HEK293 (cell line): ENCODE measurements at regions not wholly inside any gene's neighbourhood (a gene's known extent, or its start where the extent isn't known, plus 50 kb on each side); places are given as distances from the start of the nearest gene placed in this dataset.
"Not testable (repeated sequence)": the region's sequence is repeated elsewhere in the genome, so short reads cannot be mapped to it uniquely, and the experiment has no call there.

Experiments used
- CTCF ChIA-PET: fragments of 350-600 bp; formaldehyde crosslinking; extraction: SDS; loops from one replicate; lab custom pipeline; 2021; ENCODE audit warnings: antibody characterized with exemption; lab: Yijun Ruan, JAX
- POLR2A ChIA-PET: fragments of 300-600 bp; formaldehyde crosslinking; extraction: SDS; loops from one replicate; lab custom pipeline; 2020; ENCODE audit warnings: antibody characterized with exemption, inconsistent platforms; lab: Yijun Ruan, JAX
- H3K27ac ChIP-seq: fragments of 200-500 bp; sonication (Bioruptor generic); 2 replicates; pipeline ENCODE4 v1.5.1; 2014; ENCODE audit warnings: low read depth, low read length, control low read depth, inconsistent platforms; ENCODE audit errors: extremely low read depth
- H3K36me3 ChIP-seq, 2 experiments: fragments of 200-500 bp in 1 of 2; sonication (Bioruptor generic) in 1 of 2; 1 replicate in 1 of 2; 2 replicates in 1 of 2; pipeline ENCODE4 v1.5.1; 2014 to 2017; ENCODE audit warnings: inconsistent platforms in 2 of 2, low read length in 2 of 2; ENCODE audit not compliant: control insufficient read depth in 2 of 2, insufficient read depth in 1 of 2
- H3K4me1 ChIP-seq: fragments of 200-500 bp; sonication (Bioruptor generic); 2 replicates; pipeline ENCODE4 v1.5.1; 2014; ENCODE audit warnings: mild to moderate bottlenecking, low read length, inconsistent platforms; ENCODE audit not compliant: control insufficient read depth, insufficient read depth
- H3K4me3 ChIP-seq: 2 replicates; pipeline ENCODE4 v1.5.1; 2011; ENCODE audit warnings: low read depth, mild to moderate bottlenecking, control low read depth, low read length, moderate library complexity
- H3K9me3 ChIP-seq: fragments of 200-500 bp; sonication (Bioruptor generic); 2 replicates; pipeline ENCODE4 v1.5.1; 2014; ENCODE audit warnings: low read depth, low read length, inconsistent platforms; ENCODE audit not compliant: control insufficient read depth, insufficient read depth
- FEZF1 ChIP-seq: fragments of 450-650 bp; formaldehyde crosslinking; IDR thresholded peaks from 2 replicates; pipeline ENCODE4 v1.5.1; 2016; ENCODE audit warnings: missing biosample characterization, missing genetic modification characterization
- GLIS1 ChIP-seq: fragments of 450-650 bp; formaldehyde crosslinking; IDR thresholded peaks from 2 replicates; pipeline ENCODE4 v1.5.1; 2016; ENCODE audit warnings: missing biosample characterization, missing genetic modification characterization
- ZBTB7A ChIP-seq: fragments of 450-650 bp; formaldehyde crosslinking; IDR thresholded peaks from 2 replicates; pipeline ENCODE4 v1.5.1; 2016; ENCODE audit warnings: low read depth, missing biosample characterization, missing genetic modification characterization
- ZFP37 ChIP-seq: fragments of 450-650 bp; formaldehyde crosslinking; IDR thresholded peaks from 2 replicates; pipeline ENCODE4 v1.5.1; 2016; ENCODE audit warnings: missing biosample characterization, missing genetic modification characterization
- ZNF114 ChIP-seq: fragments of 450-650 bp; formaldehyde crosslinking; IDR thresholded peaks from 2 replicates; pipeline ENCODE4 v1.5.0; 2017; ENCODE audit warnings: missing biosample characterization, missing genetic modification characterization
- ZNF157 ChIP-seq: fragments of 450-650 bp; formaldehyde crosslinking; IDR thresholded peaks from 2 replicates; pipeline ENCODE4 v1.5.1; 2016; ENCODE audit warnings: missing biosample characterization, missing genetic modification characterization
- ZNF16 ChIP-seq: fragments of 450-650 bp; formaldehyde crosslinking; IDR thresholded peaks from 2 replicates; pipeline ENCODE4 v1.5.1; 2016; ENCODE audit warnings: low read depth, missing biosample characterization, missing genetic modification characterization
- ZNF174 ChIP-seq: fragments of 450-650 bp; formaldehyde crosslinking; IDR thresholded peaks from 2 replicates; pipeline ENCODE4 v1.5.0; 2017; ENCODE audit warnings: missing biosample characterization, mild to moderate bottlenecking, missing genetic modification characterization
- ZNF19 ChIP-seq: fragments of 450-650 bp; formaldehyde crosslinking; IDR thresholded peaks from 2 replicates; pipeline ENCODE4; 2016; ENCODE audit warnings: missing biosample characterization, missing genetic modification characterization, low read depth
- ZNF23 ChIP-seq: fragments of 450-650 bp; formaldehyde crosslinking; IDR thresholded peaks from 2 replicates; pipeline ENCODE4 v1.5.1; 2016; ENCODE audit warnings: missing biosample characterization, missing genetic modification characterization, borderline replicate concordance
- ZNF335 ChIP-seq: fragments of 450-650 bp; formaldehyde crosslinking; conservative IDR thresholded peaks from 2 replicates; pipeline ENCODE4 v1.5.1; 2016; ENCODE audit warnings: missing biosample characterization, missing genetic modification characterization
- ZNF416 ChIP-seq: fragments of 450-650 bp; formaldehyde crosslinking; IDR thresholded peaks from 2 replicates; pipeline ENCODE4 v1.5.1; 2016; ENCODE audit warnings: missing biosample characterization, missing genetic modification characterization
- ZNF514 ChIP-seq: fragments of 450-650 bp; formaldehyde crosslinking; IDR thresholded peaks from 2 replicates; pipeline ENCODE4 v1.5.1; 2016; ENCODE audit warnings: missing biosample characterization, missing genetic modification characterization
- ZNF530 ChIP-seq: fragments of 450-650 bp; formaldehyde crosslinking; IDR thresholded peaks from 2 replicates; pipeline ENCODE4 v1.5.1; 2016; ENCODE audit warnings: low read depth, missing biosample characterization, missing genetic modification characterization
- ZNF544 ChIP-seq: fragments of 450-650 bp; formaldehyde crosslinking; IDR thresholded peaks from 2 replicates; pipeline ENCODE4 v1.5.0; 2017; ENCODE audit warnings: missing biosample characterization, missing genetic modification characterization
- ZNF548 ChIP-seq: fragments of 450-650 bp; formaldehyde crosslinking; IDR thresholded peaks from 2 replicates; pipeline ENCODE4 v1.5.1; 2016; ENCODE audit warnings: missing biosample characterization, missing genetic modification characterization
- ZNF600 ChIP-seq: fragments of 450-650 bp; formaldehyde crosslinking; IDR thresholded peaks from 2 replicates; pipeline ENCODE4 v1.5.1; 2016; ENCODE audit warnings: missing biosample characterization, missing genetic modification characterization
- ZNF623 ChIP-seq: fragments of 450-650 bp; formaldehyde crosslinking; IDR thresholded peaks from 2 replicates; pipeline ENCODE4 v1.5.1; 2016; ENCODE audit warnings: missing biosample characterization, missing genetic modification characterization
- ZNF768 ChIP-seq: fragments of 450-650 bp; formaldehyde crosslinking; IDR thresholded peaks from 2 replicates; pipeline ENCODE4 v1.5.1; 2018; ENCODE audit warnings: missing biosample characterization, mild to moderate bottlenecking, missing genetic modification characterization
- ZNF776 ChIP-seq: fragments of 450-650 bp; formaldehyde crosslinking; IDR thresholded peaks from 2 replicates; pipeline ENCODE4 v1.5.0; 2017; ENCODE audit warnings: missing biosample characterization, missing genetic modification characterization, borderline replicate concordance
- TF ChIP-seq, protein P1 (sequence below): fragments of 450-650 bp; formaldehyde crosslinking; IDR thresholded peaks from 2 replicates; pipeline ENCODE4 v1.5.1; 2016; ENCODE audit warnings: missing biosample characterization, missing genetic modification characterization
- TF ChIP-seq, protein P2 (sequence below): fragments of 450-650 bp; formaldehyde crosslinking; IDR thresholded peaks from 2 replicates; pipeline ENCODE4 v1.5.1; 2016; ENCODE audit warnings: missing biosample characterization, missing genetic modification characterization, low read depth
- TF ChIP-seq, protein P3 (sequence below): fragments of 450-650 bp; IDR thresholded peaks from 2 replicates; pipeline ENCODE4 v1.5.1; 2018; ENCODE audit warnings: missing biosample characterization, mild to moderate bottlenecking, missing genetic modification characterization

DNA sequence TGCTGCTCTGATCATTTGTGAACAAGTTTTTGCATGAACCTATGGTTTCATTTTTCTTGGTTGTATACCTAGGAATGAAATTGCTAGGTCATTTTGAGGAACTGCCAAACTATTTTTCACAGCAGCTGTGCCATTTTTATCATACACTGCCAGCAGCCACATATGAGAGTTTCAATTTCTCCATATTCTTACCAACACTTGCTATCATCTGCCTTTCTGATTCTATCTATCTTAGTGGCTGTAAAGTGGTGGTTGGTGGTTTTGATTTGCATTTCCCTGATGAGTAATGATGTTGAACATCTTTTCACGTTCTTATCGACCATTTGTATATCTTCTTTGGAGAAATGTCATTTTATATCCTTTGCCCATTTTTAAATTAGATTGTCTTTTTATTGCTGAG, 146.1 kb downstream of the C12orf75 start:
- H3K36me3 ChIP-seq: no peaks in the 10 kb centered on the region
- H3K4me3 ChIP-seq: no peak overlapping the region
- H3K9me3 ChIP-seq: no peaks in the 10 kb centered on the region
- no peak overlapping the region for H3K27ac ChIP-seq
- CTCF ChIA-PET: no interaction called here
- POLR2A ChIA-PET: no interaction called here
- H3K4me1 ChIP-seq: no peaks in the 10 kb centered on the region
- TF ChIP-seq GLIS1 (no peak), ZNF514 (tag by site-specific recombination) (no peak), ZNF114 (tag by site-specific recombination) (no peak), ZNF544 (tag by site-specific recombination) (no peak), ZFP37 (tag by site-specific recombination) (no peak), ZNF776 (tag by site-specific recombination) (no peak)
- TF ChIP-seq, protein P1, sequence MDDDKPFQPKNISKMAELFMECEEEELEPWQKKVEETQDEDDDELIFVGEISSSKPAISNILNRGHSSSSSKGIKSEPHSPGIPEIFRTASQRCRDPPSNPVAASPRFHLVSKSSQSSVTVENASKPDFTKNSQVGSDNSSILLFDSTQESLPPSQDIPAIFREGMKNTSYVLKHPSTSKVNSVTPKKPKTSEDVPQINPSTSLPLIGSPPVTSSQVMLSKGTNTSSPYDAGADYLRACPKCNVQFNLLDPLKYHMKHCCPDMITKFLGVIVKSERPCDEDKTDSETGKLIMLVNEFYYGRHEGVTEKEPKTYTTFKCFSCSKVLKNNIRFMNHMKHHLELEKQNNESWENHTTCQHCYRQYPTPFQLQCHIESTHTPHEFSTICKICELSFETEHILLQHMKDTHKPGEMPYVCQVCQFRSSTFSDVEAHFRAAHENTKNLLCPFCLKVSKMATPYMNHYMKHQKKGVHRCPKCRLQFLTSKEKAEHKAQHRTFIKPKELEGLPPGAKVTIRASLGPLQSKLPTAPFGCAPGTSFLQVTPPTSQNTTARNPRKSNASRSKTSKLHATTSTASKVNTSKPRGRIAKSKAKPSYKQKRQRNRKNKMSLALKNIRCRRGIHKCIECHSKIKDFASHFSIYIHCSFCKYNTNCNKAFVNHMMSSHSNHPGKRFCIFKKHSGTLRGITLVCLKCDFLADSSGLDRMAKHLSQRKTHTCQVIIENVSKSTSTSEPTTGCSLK (tag by site-specific recombination): no peak

DNA sequence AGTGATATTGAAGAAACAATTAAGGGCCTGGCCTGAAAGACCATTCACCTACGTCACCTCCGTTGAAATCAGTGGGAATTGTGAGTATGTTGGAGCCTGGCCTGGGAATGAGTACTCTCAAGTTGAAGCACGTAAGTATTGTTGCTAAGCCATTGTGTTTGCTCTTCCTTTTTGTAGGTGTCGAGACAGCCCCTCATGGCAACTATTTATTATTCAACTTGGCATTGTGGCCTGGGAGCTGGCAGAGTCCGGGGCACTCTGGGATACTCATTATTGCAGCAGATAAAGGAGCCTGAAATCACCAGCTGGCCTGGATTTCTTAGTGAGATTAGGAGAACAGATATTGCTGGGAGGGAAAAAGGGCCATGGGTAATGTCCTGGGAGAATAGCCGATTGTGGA, 147.4 kb downstream of the C12orf75 start:
- ChIA-PET POLR2A (no interaction called here), CTCF (no interaction called here)
- Histone ChIP-seq H3K4me3 (no peak overlapping the region), H3K36me3 (no peaks in the 10 kb centered on the region), H3K4me1 (no peaks in the 10 kb centered on the region), H3K9me3 (no peaks in the 10 kb centered on the region), H3K27ac (no peak overlapping the region)
- no peak for TF ChIP-seq ZNF157 (tag by site-specific recombination)
- no peak for TF ChIP-seq ZNF623 (tag by site-specific recombination)

DNA sequence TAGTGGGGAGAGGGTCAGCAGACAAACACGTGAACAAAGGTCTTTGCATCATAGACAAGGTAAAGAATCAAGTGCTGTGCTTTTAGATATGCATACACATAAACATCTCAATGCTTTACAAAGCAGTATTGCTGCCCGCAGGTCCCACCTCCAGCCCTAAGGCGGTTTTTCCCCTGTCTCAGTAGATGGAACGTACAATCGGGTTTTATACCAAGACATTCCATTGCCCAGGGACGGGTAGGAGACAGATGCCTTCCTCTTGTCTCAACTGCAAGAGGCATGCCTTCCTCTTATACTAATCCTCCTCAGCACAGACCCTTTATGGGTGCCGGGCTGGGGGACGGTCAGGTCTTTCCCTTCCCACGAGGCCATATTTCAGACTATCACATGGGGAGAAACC, 148.3 kb downstream of the C12orf75 start:
- CTCF ChIA-PET, H3K27ac ChIP-seq: not testable (repeated sequence)

DNA sequence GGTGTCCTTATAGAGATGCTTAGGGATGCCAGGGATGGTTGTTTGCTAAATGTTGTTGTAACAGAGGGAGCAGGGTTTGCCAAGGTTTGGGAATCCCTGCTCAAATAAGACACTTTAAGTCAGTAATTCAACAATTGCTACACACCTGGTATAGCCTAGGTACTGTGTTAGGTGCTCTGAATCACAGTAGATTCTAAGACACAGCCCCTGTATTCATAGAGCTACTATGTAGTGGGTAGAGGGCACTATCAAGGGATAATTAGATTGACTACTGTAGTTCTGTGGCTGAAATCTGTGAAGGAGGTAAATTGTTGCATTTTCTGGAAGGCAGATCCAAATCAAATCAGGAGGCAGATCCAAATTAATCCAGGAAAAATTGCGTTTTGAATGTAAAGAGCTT, 149.2 kb downstream of the C12orf75 start:
- no peak overlapping the region for H3K4me3 ChIP-seq
- CTCF ChIA-PET: no interaction called here
- no peak overlapping the region for H3K27ac ChIP-seq
- no peaks in the 10 kb centered on the region for H3K4me1 ChIP-seq
- no peaks in the 10 kb centered on the region for H3K36me3 ChIP-seq
- POLR2A ChIA-PET: no interaction called here
- no peaks in the 10 kb centered on the region for H3K9me3 ChIP-seq
- no peak for TF ChIP-seq ZNF768 (tag by site-specific recombination)
- no peak for TF ChIP-seq ZNF600 (tag by site-specific recombination)
- no peak for TF ChIP-seq ZNF530 (tag by site-specific recombination)
- TF ChIP-seq, protein P2, sequence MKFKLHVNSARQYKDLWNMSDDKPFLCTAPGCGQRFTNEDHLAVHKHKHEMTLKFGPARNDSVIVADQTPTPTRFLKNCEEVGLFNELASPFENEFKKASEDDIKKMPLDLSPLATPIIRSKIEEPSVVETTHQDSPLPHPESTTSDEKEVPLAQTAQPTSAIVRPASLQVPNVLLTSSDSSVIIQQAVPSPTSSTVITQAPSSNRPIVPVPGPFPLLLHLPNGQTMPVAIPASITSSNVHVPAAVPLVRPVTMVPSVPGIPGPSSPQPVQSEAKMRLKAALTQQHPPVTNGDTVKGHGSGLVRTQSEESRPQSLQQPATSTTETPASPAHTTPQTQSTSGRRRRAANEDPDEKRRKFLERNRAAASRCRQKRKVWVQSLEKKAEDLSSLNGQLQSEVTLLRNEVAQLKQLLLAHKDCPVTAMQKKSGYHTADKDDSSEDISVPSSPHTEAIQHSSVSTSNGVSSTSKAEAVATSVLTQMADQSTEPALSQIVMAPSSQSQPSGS (tag by site-specific recombination): no peak
- TF ChIP-seq ZNF19: no peak
- TF ChIP-seq ZBTB7A (tag by site-specific recombination): no peak
- TF ChIP-seq ZNF544 (tag by site-specific recombination): no peak
- no peak for TF ChIP-seq FEZF1
- no peak for TF ChIP-seq ZNF16 (tag by site-specific recombination)
- TF ChIP-seq, protein P1 (tag by site-specific recombination): no peak
- no peak for TF ChIP-seq ZNF548 (tag by site-specific recombination)
- TF ChIP-seq, protein P3, sequence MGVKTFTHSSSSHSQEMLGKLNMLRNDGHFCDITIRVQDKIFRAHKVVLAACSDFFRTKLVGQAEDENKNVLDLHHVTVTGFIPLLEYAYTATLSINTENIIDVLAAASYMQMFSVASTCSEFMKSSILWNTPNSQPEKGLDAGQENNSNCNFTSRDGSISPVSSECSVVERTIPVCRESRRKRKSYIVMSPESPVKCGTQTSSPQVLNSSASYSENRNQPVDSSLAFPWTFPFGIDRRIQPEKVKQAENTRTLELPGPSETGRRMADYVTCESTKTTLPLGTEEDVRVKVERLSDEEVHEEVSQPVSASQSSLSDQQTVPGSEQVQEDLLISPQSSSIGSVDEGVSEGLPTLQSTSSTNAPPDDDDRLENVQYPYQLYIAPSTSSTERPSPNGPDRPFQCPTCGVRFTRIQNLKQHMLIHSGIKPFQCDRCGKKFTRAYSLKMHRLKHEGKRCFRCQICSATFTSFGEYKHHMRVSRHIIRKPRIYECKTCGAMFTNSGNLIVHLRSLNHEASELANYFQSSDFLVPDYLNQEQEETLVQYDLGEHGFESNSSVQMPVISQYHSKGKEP (tag by site-specific recombination): no peak
- TF ChIP-seq ZNF335 (tag by site-specific recombination): no peak
- TF ChIP-seq ZNF416 (tag by site-specific recombination): no peak
- TF ChIP-seq ZNF23: no peak
- TF ChIP-seq ZNF174 (tag by site-specific recombination): no peak

More for the DNA sequence above, 148.3 kb downstream of the C12orf75 start:
- H3K4me1 ChIP-seq, POLR2A ChIA-PET, H3K4me3 ChIP-seq, H3K36me3 ChIP-seq, H3K9me3 ChIP-seq: not testable (repeated sequence)
